ENCODE measurements at regions not wholly inside any gene's neighbourhood (a gene's known extent, or its start where the extent isn't known, plus 50 kb on each side); places are given as distances from the start of the nearest gene placed in this dataset.
"Not testable (repeated sequence)": the region's sequence is repeated elsewhere in the genome, so short reads cannot be mapped to it uniquely, and the experiment has no call there.

GRCh38 chr7:106583706-106584690, 77.0 kb downstream of the CCDC71L start:
- DNase-seq: no peak

DNA sequence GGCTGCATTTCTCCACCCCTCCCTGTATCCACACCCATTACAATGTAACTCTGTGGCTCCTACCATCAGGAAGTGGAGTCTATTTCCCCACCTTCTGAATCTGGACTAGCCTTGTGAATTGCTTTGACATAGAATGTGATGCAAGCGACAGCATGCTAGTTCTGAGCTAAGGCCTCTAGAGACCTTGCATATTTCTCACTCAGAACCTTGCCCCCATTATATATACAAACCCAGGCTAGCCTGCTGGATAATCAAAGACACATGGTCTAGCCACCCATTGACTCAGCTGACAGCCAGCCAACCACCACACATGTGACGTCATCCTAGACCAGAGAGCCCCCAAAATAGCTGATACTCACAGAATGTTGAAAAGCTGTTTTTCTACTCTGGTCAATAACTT, 77.9 kb downstream of the CCDC71L start:
- DNase-seq: no peak

DNA sequence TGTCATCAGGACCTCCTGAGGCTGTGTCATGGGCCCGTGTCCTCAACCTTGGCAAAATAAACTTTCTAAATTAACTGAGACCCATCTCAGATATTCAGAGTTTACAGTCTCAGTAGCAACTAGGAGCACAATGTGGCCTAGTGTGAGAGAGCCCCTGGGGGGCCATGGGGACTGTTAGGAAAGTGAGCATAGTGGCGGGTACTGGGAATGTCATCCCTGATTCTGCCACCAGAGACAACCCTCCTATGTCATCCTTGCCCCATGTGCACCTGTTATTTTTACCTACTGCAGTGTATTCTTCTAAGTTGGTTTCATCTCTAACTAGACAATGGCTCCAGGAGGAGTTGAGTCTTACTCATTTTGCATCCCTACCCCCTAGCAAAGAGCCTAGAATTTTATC, 78.6 kb downstream of the CCDC71L start:
- DNase-seq: no peak

GRCh38 chr7:106579086-106579485, 81.9 kb downstream of the CCDC71L start:
- not testable (repeated sequence) for DNase-seq

DNA sequence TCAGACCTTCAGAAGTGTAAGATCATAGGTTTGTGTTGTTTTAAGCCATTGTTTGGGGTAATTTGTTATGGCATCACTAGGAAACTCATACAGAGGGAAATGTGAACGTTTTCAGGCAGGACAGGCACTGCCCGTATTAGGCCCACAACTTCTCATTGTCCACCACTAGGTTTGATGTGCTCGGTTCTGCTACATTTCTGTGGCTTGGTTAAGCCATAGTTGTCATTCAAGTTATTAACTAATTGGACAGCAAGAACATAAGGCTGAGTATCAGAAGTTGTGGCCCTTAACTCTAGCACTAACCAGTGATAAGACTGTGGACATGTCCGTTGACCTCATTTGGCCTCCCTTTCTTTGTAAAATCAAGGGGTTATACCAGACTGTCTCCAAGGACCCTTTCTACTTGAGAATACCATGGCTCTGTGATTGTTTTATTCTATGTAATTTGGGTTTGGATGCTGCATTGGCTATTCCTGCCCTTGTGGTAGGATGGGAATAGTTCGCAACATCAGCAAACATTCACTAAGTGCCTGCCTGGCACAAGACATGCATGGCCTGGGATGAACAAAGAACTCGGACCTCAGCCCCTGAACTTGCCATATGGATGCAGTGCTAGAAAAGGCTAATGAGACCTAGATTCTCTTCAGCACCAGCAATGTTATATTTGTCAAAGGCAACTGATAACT, 85.7 kb downstream of the CCDC71L start:
- no peak for DNase-seq

- no peak for DNase-seq
Measured at GRCh38 chr7:106573738-106574137, 87.2 kb downstream of the CCDC71L start.

DNA sequence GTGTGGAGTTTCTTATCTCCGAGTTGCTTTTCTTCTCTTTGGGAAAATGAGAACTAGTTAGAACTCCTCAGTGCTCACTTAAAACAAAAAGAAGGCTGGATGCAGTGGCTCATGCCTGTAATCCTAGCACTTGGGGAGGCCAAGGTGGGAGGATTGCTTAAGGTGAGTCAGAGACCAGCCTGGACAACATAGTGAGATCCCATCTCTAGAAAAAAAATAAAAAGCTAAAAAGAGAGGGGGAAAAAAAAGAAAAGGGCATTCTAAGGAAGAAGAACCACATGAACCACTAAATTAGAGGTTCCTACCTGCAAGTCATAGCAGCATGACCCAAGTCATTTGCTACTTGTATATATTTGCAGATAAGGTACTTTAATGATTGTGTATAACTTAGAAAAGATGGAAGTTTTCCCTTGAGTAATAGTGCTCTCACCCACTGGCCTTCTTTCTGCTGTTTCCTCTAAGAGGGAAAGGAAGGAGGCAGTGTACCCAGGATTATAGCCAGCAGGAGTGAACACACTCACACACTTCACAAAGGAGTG, 87.8 kb downstream of the CCDC71L start:
- no peak for DNase-seq

- no peak for DNase-seq
Measured at GRCh38 chr7:106572394-106573124, 88.4 kb downstream of the CCDC71L start.

GRCh38 chr7:106571563-106571962, 89.4 kb downstream of the CCDC71L start:
- no peak for DNase-seq

- no peak for DNase-seq
Measured at GRCh38 chr7:106570948-106571418, 90.0 kb downstream of the CCDC71L start.

GRCh38 chr7:106570146-106570545, 90.8 kb downstream of the CCDC71L start:
- no peak for DNase-seq

GRCh38 chr7:106569500-106569929, 91.4 kb downstream of the CCDC71L start:
- no peak for DNase-seq

- no peak for DNase-seq
Measured at GRCh38 chr7:106568680-106569499, 92.1 kb downstream of the CCDC71L start.

DNA sequence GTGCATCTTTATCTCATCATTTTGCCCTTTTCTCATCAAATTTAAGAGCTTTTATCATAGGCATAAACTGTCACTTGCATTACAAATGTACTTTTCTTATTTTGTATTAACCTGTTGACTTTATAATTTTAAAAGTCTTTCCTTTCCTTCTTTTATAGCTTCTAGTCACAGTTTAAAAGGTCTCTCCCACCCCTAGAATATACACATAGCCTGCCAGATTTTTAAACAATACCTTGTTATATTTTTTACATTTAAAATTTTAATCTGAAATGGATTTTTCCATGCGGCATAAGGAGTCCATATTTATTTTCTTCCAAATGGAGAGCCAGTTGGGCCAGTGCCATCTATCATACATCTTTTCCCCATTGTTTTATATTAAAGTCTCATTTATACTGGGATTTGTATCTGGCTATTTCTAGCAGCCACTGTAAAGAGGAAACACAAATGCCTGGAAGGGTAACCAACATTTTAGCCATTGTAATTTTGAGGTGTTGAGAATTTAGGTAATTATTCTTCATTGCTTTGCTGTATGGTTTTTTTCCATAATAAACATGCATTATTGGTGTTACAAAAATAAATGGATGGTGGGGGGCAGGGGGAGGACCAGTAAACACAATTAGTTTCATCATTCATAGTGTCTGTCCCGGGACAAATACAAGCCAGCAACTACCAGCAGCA, 92.8 kb downstream of the CCDC71L start:
- DNase-seq: no peak

DNA sequence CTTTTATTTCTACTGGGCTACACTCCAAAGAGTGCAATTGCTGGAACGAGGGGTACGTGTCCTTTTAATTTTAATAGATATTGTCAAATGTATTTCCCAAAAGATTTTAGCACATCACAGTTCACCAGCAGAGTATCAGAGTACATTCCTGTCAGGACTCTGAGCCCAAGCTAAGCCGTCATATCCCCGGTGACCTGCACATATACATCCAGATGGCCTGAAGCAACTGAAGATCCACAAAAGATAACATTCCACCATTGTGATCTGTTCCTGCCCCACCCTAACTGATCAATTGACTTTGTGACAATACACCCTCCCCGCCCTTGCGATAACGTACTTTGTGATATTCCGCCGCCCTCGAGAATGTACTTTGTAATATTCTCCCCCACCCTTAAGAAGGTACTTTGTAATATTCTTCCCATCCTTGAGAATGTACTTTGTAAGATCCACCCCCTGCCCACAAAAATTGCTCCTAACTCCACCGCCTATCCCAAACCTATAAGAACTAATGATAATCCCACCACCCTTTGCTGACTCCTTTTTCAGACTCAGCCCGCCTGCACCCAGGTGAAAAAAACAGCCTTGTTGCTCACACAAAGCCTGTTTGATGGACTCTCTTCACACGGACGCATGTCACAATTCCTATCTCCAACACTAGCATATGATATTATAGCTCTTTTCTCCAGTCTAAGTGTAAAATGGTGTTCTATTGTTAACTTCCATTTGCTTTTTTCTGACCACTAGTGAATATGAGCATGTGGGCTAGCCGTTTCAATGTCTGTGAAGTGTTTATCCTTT, 93.6 kb downstream of the CCDC71L start:
- not testable (repeated sequence) for DNase-seq

- DNase-seq: no peak
Measured at GRCh38 chr7:106566672-106567071, 94.3 kb downstream of the CCDC71L start.

DNA sequence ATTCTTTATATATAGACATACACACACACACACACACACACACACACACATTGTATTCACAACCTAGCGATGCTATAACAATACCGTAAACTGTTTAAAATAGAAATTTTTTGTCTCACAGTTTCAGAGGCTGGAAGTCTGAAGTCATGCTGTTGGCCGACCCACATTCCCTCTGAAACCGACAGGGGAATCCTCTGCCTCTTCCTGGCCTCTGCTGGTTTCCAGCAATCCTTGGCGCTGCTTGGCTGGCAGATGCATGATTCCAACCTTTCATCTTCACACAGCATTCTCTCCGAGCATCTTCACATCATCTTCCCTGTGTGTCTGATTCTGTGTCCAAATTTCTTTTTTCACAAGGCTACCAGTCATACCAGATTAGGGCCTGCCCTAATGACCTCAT, 94.8 kb downstream of the CCDC71L start:
- no peak for DNase-seq

- no peak for DNase-seq
Measured at GRCh38 chr7:106565428-106565827, 95.5 kb downstream of the CCDC71L start.

DNA sequence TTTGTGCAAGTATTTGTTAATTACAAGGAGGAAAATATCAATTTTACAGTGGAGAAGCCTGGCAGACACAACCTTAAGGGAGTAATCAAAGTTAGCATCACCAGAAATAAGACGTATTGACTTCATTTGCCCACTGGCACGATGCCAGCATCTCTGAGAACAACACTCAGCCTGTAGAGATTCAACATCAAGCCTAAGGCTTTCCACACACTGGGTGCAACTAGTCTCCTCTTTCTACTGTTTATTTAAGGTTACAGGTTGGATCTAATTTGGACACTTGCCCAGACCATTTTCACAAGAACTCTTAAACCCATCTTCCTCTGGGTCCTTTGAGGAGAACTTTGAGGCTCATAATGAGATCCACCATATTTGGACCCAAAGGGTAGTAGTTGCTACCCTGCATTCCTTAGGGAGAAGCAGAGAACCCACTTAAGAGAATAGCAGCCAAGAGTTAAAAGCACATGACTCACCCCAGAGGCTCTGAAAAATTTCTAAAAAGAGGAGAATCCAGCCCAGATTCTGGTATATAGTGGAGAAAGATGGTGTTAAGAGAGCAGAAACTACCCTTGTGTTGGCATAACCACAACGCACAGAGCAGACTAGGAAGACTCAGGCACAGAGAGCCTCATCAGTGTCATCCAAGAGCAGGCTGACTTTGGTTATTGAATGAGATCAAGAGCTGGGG, 97.3 kb downstream of the CCDC71L start:
- no peak for DNase-seq
